BJ (cell line): ENCODE measurements at regions not wholly inside any gene's neighbourhood (a gene's known extent, or its start where the extent isn't known, plus 50 kb on each side); places are given as distances from the start of the nearest gene placed in this dataset.

Experiments
- CTCF ChIA-PET: fragments of 350-600 bp; formaldehyde crosslinking; extraction: SDS; loops from one replicate; lab custom pipeline; 2021; ENCODE audit warnings: antibody characterized with exemption, inconsistent platforms; lab: Yijun Ruan, JAX
- POLR2A ChIA-PET: fragments of 300-600 bp; sonication (Branson Sonifier 250); formaldehyde crosslinking; extraction: SDS; loops from one replicate; lab custom pipeline; 2021; ENCODE audit warnings: antibody characterized with exemption; lab: Charles Lee
- DNase-seq: peaks from one replicate; pipeline ENCODE4 v3.0.0-alpha.2; 2011; ENCODE audit warnings: low read depth
- H3K27me3 ChIP-seq: 2 replicates; pipeline ENCODE4 v1.6.0; 2011; ENCODE audit warnings: low read length; ENCODE audit not compliant: control insufficient read depth, insufficient read depth
- H3K36me3 ChIP-seq: 2 replicates; pipeline ENCODE4 v1.5.1; 2011; ENCODE audit warnings: low read length; ENCODE audit not compliant: control insufficient read depth, insufficient read depth
- H3K4me3 ChIP-seq: 2 replicates; pipeline ENCODE4 v1.5.1; 2011; ENCODE audit warnings: low read depth, mild to moderate bottlenecking, control low read depth, low read length
- TF ChIP-seq, protein P1 (sequence below): IDR thresholded peaks from 2 replicates; pipeline ENCODE4 v1.5.1; 2011; ENCODE audit warnings: low read depth, mild to moderate bottlenecking, control low read depth, inconsistent platforms, low read length, moderate library complexity; ENCODE audit not compliant: insufficient read depth

DNA sequence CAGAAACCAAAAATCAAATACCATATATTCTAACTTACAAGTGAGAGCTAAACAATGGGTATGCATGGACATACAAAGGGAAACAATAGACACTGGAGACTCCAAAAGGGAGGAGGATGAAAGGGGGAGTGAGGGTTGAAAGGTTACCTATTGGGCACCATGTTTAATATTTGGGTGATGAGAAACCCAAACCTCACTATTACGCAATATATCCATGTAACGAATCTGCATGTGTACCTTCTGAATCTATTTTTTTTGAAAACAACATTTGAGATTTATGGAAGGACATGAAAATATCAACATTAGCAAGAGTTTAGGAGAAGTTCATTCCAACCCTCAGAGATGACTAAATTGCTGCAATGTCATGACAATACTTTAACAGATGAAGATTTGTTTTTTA is 586.1 kb downstream of the GBA3 start:
- POLR2A ChIA-PET = no interaction called here
- no peaks in the 10 kb centered on the region for H3K27me3 ChIP-seq
- TF ChIP-seq, protein P1, sequence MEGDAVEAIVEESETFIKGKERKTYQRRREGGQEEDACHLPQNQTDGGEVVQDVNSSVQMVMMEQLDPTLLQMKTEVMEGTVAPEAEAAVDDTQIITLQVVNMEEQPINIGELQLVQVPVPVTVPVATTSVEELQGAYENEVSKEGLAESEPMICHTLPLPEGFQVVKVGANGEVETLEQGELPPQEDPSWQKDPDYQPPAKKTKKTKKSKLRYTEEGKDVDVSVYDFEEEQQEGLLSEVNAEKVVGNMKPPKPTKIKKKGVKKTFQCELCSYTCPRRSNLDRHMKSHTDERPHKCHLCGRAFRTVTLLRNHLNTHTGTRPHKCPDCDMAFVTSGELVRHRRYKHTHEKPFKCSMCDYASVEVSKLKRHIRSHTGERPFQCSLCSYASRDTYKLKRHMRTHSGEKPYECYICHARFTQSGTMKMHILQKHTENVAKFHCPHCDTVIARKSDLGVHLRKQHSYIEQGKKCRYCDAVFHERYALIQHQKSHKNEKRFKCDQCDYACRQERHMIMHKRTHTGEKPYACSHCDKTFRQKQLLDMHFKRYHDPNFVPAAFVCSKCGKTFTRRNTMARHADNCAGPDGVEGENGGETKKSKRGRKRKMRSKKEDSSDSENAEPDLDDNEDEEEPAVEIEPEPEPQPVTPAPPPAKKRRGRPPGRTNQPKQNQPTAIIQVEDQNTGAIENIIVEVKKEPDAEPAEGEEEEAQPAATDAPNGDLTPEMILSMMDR = no peak

DNA sequence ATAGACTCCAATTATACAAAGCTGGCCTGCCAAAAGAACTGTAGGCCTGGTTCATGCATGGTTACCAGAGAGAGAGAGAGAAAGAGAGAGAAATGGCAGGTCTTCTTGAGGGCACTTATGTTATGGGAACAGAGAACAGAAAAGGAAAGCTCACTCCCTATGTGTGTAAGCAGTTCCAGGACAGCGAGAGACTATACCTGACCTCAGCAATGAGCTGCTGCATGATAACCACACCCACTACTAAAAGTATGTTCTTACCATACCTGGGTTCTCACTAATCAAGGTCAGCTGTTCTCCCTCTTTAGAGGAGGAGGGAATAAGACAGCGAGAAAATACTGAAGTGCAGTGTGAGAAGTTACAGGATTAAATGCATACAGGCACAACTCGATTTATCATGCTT is 583.3 kb downstream of the GBA3 start:
- TF ChIP-seq, protein P1 = no peak
- CTCF ChIA-PET = no interaction called here
- H3K4me3 ChIP-seq = no peak overlapping the region

More for the DNA sequence above, 586.1 kb downstream of the GBA3 start:
- CTCF ChIA-PET = interaction anchor here (0.6 kb wide), 1 partner anchor 286 kb away, joined by 4 read pairs; no protein-coding TSS in a partner anchor
- no peak overlapping the region for H3K4me3 ChIP-seq
- no peak for DNase-seq
- no peaks in the 10 kb centered on the region for H3K36me3 ChIP-seq

DNA sequence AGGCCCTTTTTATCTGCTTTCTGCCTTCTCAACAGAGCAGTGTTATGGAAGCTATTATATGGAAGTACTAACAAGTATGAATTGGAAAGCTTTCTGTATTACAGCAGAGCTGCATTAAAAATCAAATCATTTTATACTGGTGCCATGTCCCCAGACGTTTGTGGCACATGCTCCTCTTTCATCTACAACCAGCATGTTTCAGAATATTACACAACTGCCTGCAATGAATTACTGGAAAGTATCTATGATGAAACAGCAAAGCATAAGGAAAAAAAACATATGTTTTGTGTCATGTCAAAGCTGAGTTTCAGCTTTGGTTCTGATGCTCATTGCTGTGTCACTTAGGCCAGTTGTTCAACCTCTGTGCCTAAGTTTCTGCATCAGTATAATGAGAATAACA is 576.8 kb downstream of the GBA3 start:
- Histone ChIP-seq H3K27me3 (no peaks in the 10 kb centered on the region), H3K4me3 (no peak overlapping the region), H3K36me3 (no peaks in the 10 kb centered on the region)
- ChIA-PET CTCF (no interaction called here), POLR2A (no interaction called here)
- DNase-seq = no peak
- TF ChIP-seq, protein P1 = no peak

More for the DNA sequence above, 583.3 kb downstream of the GBA3 start:
- POLR2A ChIA-PET = no interaction called here
- no peak for DNase-seq
- no peaks in the 10 kb centered on the region for H3K36me3 ChIP-seq
- no peaks in the 10 kb centered on the region for H3K27me3 ChIP-seq

DNA sequence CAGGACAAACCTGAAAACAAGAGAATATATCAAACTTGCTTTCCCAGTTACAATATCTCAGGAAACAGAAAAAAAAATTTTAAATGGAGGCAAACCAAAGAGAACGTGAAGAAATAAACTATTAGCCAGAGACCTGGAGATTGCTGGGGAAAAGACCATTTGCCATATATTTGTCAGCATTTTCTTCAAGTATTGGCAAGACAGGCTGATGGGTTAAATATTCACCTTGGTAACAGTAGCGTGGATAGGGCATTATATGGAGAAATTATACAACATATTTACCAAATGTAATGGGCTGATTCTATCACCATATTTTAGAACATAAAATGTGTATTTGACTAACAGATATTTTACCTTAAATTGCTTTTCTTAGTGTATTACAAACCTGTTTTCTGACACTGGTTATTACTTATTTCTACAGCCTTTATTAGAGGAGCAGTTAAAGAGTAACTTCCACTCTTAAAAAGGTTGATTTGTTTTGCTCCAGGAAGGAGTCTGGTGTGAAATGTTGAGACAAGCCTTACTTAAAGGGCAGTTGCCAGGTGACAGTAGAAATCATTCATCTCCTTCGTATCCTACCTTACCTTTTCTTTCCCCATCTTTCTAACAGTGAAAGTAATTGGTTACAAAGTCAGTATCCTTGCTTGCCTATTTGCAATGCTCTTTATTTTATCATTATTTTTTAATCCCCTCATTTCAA is 575.5 kb downstream of the GBA3 start:
- Histone ChIP-seq H3K36me3 (no peaks in the 10 kb centered on the region), H3K4me3 (no peak overlapping the region), H3K27me3 (no peaks in the 10 kb centered on the region)
- ChIA-PET CTCF (no interaction called here), POLR2A (no interaction called here)
- no peak for DNase-seq
- TF ChIP-seq, protein P1 = no peak

DNA sequence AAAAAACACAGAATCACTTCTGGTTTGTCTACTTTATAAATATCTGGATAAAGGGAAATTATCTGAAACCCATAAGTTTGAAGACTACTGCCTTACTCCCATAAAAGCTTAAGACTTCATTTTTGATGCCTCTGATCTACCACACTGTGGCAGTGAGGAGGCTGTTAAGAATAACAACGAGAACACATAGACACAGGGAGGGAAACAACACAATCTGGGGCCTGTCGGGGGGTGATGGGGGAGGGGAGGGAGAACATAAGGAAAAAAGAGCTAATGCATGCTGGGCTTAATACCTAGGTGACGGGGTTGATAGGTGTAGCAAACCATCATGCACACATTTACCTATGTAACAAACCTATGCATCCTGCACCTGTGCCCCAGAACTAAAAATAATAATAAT is 573.7 kb downstream of the GBA3 start:
- TF ChIP-seq, protein P1 = no peak
- Histone ChIP-seq H3K36me3 (no peaks in the 10 kb centered on the region), H3K27me3 (no peaks in the 10 kb centered on the region), H3K4me3 (no peak overlapping the region)
- CTCF ChIA-PET = no interaction called here
- POLR2A ChIA-PET = no interaction called here
- no peak for DNase-seq
